ENCODE measurements at regions not wholly inside any gene's neighbourhood (a gene's known extent, or its start where the extent isn't known, plus 50 kb on each side); places are given as distances from the start of the nearest gene placed in this dataset.
A peak's percentile ranks its signal among the peaks of the same experiment; 100 is the strongest.
"Not testable (repeated sequence)": the region's sequence is repeated elsewhere in the genome, so short reads cannot be mapped to it uniquely, and the experiment has no call there.

- DNase-seq: no peak
Measured at GRCh38 chr4:59630922-59631321, 1569.2 kb upstream of the ADGRL3 start.

- no peak for DNase-seq
Measured at GRCh38 chr4:59637596-59637995, 1562.5 kb upstream of the ADGRL3 start.

GRCh38 chr4:59643682-59644081 lies 1556.4 kb upstream of the ADGRL3 start:
- no peak for DNase-seq

- no peak for DNase-seq
Measured at GRCh38 chr4:59644765-59645164, 1555.4 kb upstream of the ADGRL3 start.

GRCh38 chr4:59646082-59646481 lies 1554.0 kb upstream of the ADGRL3 start:
- no peak for DNase-seq

GRCh38 chr4:59647011-59647410 lies 1553.1 kb upstream of the ADGRL3 start:
- no peak for DNase-seq

GRCh38 chr4:59647500-59647899 lies 1552.6 kb upstream of the ADGRL3 start:
- no peak for DNase-seq

- no peak for DNase-seq
Measured at GRCh38 chr4:59650861-59651260, 1549.3 kb upstream of the ADGRL3 start.

GRCh38 chr4:59655996-59656395 lies 1544.1 kb upstream of the ADGRL3 start:
- DNase-seq: no peak

GRCh38 chr4:59664771-59665170 lies 1535.4 kb upstream of the ADGRL3 start:
- peak; percentile 3 for DNase-seq

- no peak for DNase-seq
Measured at GRCh38 chr4:59666645-59667044, 1533.5 kb upstream of the ADGRL3 start.

GRCh38 chr4:59671037-59671436 lies 1529.1 kb upstream of the ADGRL3 start:
- no peak for DNase-seq

- no peak for DNase-seq
Measured at GRCh38 chr4:59676389-59676788, 1523.7 kb upstream of the ADGRL3 start.

GRCh38 chr4:59676992-59677391 lies 1523.1 kb upstream of the ADGRL3 start:
- not testable (repeated sequence) for DNase-seq

- DNase-seq: no peak
Measured at GRCh38 chr4:59685626-59686025, 1514.5 kb upstream of the ADGRL3 start.

GRCh38 chr4:59689149-59689548 lies 1511.0 kb upstream of the ADGRL3 start:
- no peak for DNase-seq

GRCh38 chr4:59695355-59696053 lies 1504.6 kb upstream of the ADGRL3 start:
- no peak for DNase-seq

GRCh38 chr4:59698041-59698440 lies 1502.1 kb upstream of the ADGRL3 start:
- DNase-seq: no peak

GRCh38 chr4:59700651-59701050 lies 1499.5 kb upstream of the ADGRL3 start:
- no peak for DNase-seq

- DNase-seq: no peak
Measured at GRCh38 chr4:59704616-59705015, 1495.5 kb upstream of the ADGRL3 start.

- DNase-seq: no peak
Measured at GRCh38 chr4:59712470-59712869, 1487.7 kb upstream of the ADGRL3 start.

GRCh38 chr4:59724286-59724685 lies 1475.8 kb upstream of the ADGRL3 start:
- not testable (repeated sequence) for DNase-seq

GRCh38 chr4:59727745-59728144 lies 1472.4 kb upstream of the ADGRL3 start:
- DNase-seq: no peak

- no peak for DNase-seq
Measured at GRCh38 chr4:59728496-59728895, 1471.6 kb upstream of the ADGRL3 start.

- no peak for DNase-seq
Measured at GRCh38 chr4:59729321-59729720, 1470.8 kb upstream of the ADGRL3 start.

Data from midbrain (tissue), 1 donor.